Amniotic epithelial cell (primary cell): ENCODE measurements at regions not wholly inside any gene's neighbourhood (a gene's known extent, or its start where the extent isn't known, plus 50 kb on each side); places are given as distances from the start of the nearest gene placed in this dataset.

ENCODE experiments used
- DNase-seq: peaks from one replicate; pipeline ENCODE4 v3.0.0-alpha.2; 2010; ENCODE audit warnings: low read depth

DNA sequence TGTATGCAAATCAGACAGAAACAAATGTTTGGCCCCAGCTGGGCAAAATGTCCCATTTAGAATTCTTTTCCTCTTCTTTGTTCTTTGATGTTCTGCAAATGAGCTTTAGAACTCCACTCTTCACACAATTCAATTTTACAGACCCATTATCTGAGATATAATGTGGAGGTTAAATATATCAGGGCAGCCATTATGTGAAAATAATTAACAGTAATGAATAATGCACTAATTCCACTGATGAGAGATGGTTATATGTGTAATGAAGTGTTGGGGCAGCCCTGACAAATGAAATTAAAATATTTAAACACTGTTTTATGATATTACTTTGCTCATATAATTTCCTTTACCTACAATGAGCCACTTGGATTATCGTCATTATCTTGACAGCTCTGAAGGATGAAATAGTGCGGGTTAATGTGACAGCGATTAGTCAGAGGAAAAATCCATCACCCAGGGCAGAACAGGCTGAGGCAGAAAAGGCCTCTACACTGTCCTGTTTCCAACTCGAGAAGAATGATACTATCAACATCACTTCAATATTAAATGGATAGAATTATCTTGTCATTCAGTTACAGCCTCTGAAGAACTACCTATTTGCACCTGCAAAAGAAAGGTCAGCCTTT is 321.1 kb downstream of the RBM26 start:
- no peak for DNase-seq

DNA sequence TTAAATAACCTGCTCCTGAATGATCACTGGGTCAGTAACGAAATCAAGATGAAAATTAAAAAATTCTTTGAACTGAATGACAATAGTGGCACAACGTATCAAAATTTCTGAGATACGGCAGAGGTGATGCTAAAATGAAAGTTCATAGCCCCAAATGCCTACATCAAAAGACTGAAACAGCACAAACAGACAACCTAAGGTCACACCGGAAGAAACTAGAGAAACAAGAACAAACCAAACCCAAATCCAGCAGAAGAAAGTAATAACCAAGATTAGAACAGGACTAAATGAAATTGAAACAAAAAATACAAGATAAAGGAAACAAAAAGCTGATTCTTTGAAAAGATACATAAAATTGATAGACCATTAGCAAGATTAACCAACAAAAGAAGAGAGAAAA is 324.1 kb downstream of the RBM26 start:
- DNase-seq: no peak

DNA sequence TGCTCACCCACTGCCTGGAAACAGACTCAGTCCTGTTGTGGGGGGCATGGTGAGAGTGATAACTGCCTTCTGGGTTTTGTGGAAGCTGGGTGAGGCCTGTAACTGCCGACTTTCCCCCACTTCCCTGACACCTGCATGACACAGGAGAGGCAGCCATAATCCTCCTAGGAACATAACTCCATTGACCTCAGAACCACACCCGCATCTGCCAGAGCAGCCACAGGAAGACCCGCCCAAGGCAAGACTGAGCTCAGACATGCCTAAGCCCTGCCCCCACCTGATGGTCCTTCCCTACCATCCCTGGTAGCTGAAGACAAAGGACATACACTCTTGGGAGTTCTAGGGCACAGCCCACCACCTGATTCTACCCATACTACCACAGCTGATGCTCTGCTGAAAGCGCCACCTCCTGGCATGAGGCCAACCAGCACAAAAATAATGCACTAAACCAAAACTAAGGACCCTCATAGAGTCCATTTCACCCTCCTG is 326.7 kb downstream of the RBM26 start:
- DNase-seq: no peak

DNA sequence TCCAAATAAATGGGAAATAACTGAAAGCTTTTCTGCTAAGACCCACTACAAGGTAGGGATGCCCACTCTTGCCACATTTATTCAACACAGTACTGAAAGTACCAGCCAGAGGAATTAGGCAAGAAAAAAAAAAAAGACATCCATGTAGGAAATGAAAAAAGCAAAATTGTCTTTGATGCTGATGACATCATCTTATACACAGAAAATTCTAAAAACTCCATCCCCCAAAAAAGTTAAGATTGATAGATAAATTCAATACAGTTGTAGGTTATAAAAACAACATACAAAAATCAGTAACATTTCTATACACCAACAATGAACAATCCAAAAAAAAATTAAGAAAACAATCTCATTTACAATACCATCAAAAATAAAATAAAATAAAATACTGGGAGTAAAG is 330.4 kb downstream of the RBM26 start:
- DNase-seq: no peak

DNA sequence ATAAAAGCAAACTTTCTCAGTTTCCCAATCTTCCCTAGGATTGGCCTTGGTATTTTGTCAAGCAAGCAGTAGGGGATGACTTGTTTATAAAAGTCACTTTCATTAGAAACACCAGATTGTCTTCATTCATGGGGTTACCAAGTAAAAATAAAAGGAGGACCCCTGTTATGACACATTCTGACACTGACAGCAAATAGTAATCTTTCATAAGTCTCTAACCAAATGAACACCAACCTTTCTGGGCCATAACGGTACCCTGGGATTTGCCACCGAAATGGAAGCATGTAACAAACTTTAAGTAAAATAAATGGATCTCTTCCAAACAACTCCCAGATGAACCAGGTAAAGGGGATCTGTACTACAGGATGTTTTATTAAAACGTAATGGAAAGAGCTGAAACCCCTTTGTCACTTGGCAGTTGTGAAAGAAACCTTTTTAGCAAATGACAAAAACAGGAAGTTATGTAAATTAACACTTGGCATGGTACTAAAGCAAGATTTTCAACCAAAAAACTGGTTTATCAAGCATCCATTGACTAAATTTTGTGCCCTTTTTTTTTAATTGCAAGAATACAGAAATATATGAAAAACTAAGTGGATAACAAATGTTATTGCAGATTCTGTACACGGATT is 335.6 kb downstream of the RBM26 start:
- no peak for DNase-seq

DNA sequence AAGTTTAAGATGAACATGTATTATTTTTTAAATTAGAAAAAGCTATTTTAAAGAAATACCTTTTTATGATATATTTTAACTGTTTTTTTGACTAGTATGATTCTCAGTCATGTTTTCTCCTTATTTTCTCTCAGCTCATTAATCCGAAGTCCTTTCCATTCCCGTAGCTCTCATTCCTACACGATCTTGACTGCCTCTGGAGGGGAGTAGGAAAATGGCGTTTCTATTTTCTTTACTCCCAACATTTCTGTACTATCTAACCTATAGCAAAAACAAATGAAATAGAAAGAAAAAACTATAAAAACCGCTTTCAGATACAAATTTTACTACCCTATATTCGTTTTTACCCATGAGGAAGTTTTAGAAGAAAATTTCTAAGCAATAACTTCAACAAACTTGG is 343.8 kb downstream of the RBM26 start:
- no peak for DNase-seq

DNA sequence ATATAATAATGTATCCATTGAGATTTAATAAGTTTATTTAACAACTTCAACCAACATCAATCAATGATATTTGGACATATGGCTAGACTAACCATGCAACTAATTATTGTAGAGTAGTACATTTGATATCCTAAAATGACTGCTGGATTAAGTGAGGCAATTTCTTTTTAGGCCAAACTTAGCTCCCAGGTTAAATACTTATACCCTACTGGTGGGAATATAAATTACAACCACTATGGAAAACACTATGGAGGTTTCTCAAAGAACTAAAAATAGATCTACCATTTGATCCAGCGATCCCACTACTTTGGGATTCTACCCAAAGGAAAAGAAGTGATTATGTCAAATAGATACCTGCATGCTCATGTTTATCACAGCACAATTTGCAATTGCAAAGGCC is 345.8 kb downstream of the RBM26 start:
- DNase-seq: no peak

DNA sequence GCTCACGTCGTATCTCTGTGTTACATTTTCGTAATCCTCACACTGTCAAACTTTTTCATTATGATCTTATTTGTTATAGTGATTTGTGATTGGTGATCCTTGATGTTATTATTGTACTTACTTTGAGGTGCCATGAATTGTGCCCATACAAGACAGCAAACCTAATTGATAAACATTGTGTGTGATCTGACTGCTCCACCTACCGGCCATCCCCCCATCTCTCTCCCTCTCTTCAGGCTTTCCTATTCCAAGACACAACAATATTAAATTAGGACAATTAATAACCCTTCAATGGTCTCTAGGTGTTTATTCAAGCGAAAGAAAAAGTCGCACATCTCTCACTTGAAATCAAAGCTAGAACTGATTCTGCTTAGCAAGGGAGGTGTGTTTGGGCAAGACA is 349.3 kb downstream of the RBM26 start:
- no peak for DNase-seq

DNA sequence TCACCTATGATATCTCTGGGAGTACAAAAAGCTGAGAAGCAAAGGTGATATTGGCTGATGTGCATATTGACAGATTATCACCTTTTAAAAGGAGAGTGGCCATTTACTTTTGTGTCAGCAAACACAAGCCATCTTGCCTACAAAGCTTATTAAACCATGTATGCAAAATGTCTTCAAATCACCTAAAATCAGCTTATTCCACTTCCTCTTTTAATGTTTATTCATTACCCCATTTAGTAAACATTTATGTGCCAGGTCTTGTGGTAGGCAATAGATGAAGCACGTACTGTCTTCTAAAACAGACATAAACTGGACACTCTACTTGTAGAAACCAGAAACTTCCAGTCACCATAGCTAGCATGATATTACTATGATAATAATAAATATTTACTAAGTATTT is 354.6 kb downstream of the RBM26 start:
- DNase-seq: no peak

DNA sequence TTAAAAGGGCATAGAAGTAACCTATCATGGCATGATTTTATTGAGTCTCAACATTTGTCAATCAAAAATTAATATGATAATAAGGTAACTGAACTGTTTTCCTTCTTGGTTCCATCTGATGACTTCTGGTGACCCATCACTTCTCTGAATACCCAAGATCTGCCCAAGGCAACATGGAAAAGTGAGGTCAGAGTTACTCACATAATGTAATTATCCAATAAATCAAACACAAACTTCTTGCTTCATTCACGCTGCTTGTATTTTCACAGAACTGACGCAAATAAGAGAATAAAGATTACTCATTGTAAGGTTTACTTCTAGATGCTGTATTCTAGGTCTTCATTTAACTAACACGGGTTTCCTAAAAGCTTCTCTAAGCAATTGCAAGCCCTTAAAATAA is 361.6 kb downstream of the RBM26 start:
- no peak for DNase-seq

DNA sequence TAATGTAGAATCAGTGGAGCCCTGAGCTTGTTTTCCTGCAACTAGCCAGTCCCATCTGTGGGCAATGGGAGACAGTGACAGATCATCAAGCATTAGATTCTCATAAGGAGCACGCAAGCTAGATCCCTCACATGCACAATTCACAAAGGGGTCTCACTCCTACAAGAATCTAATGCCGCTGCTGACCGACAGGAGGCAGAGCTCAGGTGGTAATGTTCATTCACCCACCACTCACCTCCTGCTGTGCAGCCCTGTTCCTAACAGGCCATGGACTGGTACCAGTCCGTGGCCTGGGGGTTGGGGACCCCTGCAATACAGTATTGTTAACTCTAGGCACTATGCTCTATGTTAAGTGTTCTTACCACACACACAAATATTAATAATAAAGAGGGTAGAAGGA is 362.8 kb downstream of the RBM26 start:
- DNase-seq: no peak

DNA sequence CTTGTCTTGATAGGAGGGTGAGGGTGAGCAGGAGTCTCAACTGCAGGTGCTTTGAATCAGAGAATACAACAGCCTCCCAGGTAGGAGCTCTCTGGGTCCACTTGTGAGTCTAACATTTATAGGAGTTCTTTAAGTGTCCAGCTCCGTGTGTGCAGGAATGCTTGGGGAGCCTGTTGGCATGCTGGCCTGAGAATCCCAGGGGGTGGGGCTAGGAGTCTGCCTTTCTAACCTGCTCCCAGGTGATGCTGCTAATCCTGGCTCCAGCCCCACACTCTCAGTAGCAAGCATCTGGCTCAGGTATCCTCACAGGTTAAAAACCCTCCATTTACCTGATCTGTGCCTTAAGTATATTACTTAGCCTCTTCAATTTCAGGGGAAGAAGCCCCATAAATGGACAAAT is 368.9 kb downstream of the RBM26 start:
- no peak for DNase-seq

DNA sequence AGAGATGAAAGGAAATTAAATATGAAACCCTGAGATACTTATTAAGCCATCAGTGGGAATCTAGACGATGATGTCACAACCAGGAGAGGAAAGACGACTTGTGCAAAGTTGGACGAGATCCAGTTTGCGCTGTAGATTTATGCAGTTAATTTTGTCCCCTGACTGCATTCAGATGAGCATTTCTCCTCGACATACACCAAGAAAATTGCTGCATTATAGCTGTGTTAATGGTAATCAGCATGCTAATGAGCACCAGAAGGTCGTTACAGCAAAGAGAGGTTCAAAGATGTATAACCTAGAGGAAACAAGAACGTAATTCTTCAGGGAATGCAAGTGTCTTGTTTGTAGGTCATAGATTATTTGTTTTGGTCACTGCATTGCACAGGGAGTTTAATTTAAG is 371.7 kb downstream of the RBM26 start:
- no peak for DNase-seq

DNA sequence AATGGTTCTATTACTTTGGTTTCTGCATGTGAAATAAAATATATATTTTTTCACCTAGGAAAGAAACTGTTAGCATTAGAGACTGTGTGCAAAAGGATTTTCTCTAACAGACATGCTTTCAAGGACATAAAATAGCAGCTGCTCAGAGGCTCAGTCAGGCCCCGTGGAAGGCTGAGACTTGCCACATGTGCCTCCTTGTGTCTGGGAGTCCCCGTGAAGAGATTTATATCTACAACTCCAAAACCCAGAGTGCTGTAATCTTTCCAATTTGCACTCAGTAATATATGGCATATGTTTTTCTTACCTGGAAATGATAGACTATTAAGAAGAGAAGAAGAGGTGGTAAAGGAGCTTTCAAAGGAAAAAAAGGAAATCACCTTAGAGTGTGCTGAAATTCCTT is 371.6 kb upstream of the OBI1 start:
- DNase-seq: no peak

DNA sequence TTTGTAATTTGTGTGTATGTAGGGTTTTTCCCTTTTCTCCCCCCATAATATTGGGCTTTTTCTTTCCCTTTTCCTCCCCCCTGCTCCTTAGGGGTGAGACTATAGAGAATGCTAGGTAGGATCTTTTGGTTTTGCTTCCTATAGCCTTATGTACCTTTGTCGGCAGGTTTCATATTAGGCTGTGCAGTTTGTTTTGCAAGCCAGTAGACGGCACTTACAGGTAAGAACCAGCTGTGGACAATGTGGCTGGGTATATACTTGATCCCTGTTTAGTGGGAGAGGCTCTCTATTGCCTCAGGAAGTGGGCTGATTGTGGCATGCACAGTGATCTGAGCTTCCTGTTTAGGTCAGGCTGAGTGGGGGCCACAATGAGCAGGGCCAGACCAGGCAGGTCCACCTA is 359.2 kb upstream of the OBI1 start:
- DNase-seq: no peak

DNA sequence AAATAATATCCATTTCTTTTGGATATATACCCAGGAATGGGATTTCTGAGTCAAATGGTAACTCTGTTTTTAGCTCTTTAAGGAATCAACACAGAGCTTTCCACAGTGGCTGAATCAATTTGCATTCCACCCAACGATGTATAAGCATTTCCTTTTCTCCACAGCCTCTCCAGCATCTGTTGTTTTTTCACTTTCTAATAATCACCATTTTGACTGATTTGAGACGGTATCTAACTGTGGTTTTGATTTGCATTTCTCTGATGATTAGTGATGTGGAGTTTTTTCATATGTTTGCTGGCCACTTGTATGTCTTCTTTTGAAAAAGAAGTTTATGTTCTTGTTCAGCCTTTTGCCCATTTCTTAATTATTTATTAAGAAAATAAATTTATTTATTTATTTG is 352.2 kb upstream of the OBI1 start:
- DNase-seq: no peak

DNA sequence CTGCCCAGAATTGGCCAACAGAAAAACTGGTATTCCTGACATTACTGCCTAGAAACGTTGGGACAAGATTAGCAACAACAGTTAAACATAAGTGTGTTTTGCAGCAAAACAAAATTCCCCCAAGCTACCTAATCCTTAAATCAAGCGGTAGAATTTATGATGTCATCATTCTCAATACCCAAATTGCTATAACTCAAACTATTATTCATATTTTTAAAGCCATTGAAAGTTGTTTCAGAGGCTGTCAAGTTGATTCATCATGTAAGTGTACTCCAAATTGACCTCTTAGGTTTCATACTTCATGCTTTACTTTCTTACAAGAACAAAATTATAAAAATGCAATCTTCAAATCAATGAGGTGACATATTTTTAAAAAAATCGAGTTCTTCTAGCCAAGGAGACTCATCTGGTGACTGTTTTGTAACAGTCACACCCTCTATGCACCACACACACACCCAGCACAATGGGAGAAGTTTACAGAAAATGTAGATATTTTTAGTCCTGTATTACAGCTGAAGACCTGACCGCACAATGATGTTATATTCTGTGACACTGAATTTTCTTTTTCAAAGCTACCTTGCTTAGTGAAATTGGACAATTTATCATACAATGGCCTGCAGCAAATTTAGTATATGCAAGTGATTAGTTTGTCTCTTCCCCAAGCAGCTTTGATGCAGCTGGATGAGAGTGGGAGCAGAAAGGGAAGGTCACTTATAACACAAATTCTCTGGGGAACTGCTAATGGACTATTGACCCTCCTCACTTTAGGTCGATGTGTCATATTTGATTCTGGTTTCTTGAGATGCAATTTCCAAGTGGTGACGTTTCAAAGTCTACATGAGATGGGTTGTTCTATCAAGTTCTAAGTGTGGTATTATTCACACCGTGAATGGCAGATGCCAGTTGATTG is 345.3 kb upstream of the OBI1 start:
- no peak for DNase-seq

DNA sequence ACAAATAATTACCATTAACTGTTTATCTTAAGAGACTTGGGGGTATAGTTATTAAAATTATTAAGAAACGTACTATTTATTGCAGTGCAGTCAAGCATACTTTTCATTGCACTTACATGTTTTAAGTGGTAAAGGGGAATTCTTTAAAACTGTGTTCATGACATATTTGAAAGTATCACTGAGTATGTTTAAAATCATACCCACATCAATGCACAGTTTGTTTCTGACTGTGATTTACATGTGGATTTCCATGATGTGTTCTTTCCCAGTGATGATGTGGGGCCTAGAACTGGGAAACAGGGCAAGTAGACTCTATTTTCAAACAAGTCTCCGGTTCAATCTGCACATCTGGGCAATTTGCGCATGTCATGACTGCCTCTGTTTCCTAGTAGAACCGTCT is 340.5 kb upstream of the OBI1 start:
- DNase-seq: no peak

DNA sequence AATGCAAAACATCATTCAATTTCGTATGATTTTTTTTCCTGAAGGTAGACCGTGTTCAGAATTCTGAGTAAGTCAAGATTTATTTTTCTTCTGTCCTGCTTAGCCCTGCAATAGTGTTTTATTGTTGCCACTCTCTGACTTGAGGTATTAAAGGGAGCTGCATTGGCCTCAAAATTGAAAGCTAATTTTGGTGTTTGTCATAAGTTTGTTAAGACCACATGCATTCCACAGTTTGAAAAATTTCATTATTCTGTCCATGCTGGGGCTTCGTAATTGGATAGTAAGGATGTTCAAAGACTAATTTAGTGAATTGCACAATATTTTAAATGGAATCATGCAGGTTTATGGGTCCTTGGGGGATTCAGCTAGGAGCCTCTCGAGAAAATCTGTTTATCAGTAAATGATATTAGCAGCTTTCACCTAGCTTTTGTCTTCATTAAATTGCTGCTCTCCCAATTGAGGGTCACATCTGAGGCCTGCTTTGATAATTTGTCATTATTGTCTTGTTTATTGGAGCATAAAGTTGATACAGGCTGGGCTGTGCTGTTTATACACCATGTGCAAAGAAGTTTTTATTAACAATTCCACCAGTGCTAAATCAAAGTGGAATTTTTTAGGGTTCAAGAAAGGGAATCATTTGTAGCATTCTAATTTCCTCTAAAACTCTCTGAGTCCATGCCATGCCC is 339.8 kb upstream of the OBI1 start:
- no peak for DNase-seq

DNA sequence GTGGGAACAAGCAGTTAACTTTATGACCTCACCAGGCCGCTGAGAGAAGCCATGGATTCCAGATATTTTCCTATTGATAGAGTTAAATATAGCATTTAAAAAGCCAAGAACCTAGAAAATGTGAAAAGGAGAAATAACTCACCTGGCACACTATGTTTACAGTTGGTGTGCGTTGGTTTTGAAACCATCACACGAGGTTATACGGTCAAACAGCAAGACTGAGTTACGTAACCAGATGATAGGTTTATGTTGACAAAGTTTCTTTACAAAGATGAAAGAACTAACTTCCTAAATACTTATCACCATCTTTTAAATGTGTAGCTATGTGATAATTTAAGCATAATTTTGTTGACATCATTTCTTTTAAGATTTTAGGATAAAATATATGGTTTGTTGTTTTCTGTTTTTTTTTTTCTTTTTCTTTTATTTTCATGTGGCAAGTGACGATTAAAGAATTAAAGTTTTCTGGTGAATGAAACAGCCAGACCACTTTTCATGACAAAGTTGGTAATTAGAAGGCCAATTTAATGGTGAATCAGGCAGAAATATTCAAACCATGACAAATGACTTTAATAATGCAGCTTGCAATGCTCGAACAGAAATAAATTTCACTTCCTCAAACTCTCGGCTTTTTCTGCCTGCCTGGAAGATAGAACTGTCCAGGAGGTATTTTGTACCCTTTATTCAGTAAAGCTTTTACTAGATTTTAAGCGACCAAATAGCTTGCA is 339.1 kb upstream of the OBI1 start:
- DNase-seq: no peak

DNA sequence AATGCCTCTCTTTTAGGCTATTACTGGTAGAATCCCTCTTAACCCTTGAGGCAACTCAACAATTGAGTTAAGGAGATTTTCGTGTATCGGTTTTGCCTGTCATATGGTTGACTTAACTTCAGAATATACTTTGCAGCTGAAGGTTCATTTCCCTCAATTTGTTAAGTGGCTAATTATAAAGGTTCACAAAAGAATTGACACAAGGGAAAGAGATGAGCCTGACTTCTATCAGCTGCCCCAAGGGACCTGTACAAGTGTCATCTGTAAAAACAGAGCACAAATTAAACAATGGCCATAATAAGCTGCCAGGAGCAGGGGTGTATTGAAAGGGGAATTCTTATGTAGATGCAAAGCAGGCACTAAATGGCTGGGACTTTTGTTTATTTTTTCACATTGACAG is 334.8 kb upstream of the OBI1 start:
- DNase-seq: no peak

DNA sequence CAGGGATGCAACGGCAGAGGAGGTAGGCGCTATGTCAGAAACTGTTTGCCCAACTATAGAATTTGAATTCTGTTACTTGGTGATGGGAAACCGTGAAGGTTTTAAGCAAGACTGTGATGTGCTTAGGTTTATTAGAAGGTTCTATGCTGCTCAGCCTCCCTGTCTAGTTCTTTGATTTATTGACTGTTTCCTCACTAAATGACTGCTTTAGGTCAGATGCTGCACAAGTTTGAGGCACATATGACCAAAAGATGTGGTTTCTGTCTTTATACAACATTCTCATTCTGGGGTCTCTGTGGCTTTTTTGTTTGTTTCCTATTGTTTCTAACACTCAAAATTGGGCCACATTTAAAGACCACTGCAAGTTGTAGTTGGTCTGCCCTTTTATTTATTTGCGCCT is 323.0 kb upstream of the OBI1 start:
- DNase-seq: no peak
